Neural crest cell (in vitro differentiated cells): ENCODE measurements at regions not wholly inside any gene's neighbourhood (a gene's known extent, or its start where the extent isn't known, plus 50 kb on each side); places are given as distances from the start of the nearest gene placed in this dataset.

Source experiments
- DNase-seq: peaks from one replicate; pipeline ENCODE4 v3.0.0; 2021; ENCODE audit warnings: low read depth, mixed read lengths, low spot score
- H3K27ac Mint-ChIP-seq: one replicate; pipeline ENCODE4 v1.8.0; 2021; ENCODE audit warnings: mild to moderate bottlenecking, mixed read lengths; ENCODE audit not compliant: unreplicated experiment
- H3K27me3 Mint-ChIP-seq: 2 replicates; pipeline ENCODE4 v1.8.0; 2021; ENCODE audit warnings: low read depth, mild to moderate bottlenecking, mixed read lengths
- H3K36me3 Mint-ChIP-seq: 2 replicates; pipeline ENCODE4 v1.8.0; 2021; ENCODE audit warnings: low read depth, mild to moderate bottlenecking, mixed read lengths
- H3K4me1 Mint-ChIP-seq: 2 replicates; pipeline ENCODE4 v1.8.0; 2021; ENCODE audit warnings: mixed read lengths
- H3K4me3 Mint-ChIP-seq: one replicate; pipeline ENCODE4 v1.8.0; 2021; ENCODE audit warnings: mild to moderate bottlenecking, mixed read lengths
- H3K9me3 Mint-ChIP-seq: 2 replicates; pipeline ENCODE4 v1.8.0; 2021; ENCODE audit warnings: mixed read lengths
- CTCF ChIP-seq: fragments of 200-600 bp; sonication (generic); conservative IDR thresholded peaks from 2 replicates; pipeline ENCODE4 v1.5.0; 2021; ENCODE audit warnings: antibody characterized with exemption, mild to moderate bottlenecking

- H3K4me1 Mint-ChIP-seq, result peaks cover 7% of the 10 kb centered on the region
- no peaks in the 10 kb centered on the region for H3K36me3 Mint-ChIP-seq
- H3K4me3 Mint-ChIP-seq, result no peak overlapping the region
- no peaks in the 10 kb centered on the region for H3K9me3 Mint-ChIP-seq
- no peaks in the 10 kb centered on the region for H3K27me3 Mint-ChIP-seq
- no peak for TF ChIP-seq CTCF
- DNase-seq, result no peak
- H3K27ac Mint-ChIP-seq, result no peak overlapping the region
Observed at GRCh38 chr1:219419860-219420259, 193.0 kb downstream of the ZC3H11B start.

GRCh38 chr1:219419065-219419464 lies 193.8 kb downstream of the ZC3H11B start:
- no peak overlapping the region for H3K4me3 Mint-ChIP-seq
- TF ChIP-seq CTCF, result no peak
- no peaks in the 10 kb centered on the region for H3K9me3 Mint-ChIP-seq
- no peak overlapping the region for H3K27ac Mint-ChIP-seq
- peaks cover 7% of the 10 kb centered on the region for H3K4me1 Mint-ChIP-seq
- DNase-seq, result no peak
- no peaks in the 10 kb centered on the region for H3K36me3 Mint-ChIP-seq
- H3K27me3 Mint-ChIP-seq, result no peaks in the 10 kb centered on the region

- TF ChIP-seq CTCF, result no peak
- H3K36me3 Mint-ChIP-seq, result no peaks in the 10 kb centered on the region
- no peak for DNase-seq
- no peak overlapping the region for H3K27ac Mint-ChIP-seq
- H3K4me3 Mint-ChIP-seq, result no peak overlapping the region
- H3K27me3 Mint-ChIP-seq, result no peaks in the 10 kb centered on the region
- no peaks in the 10 kb centered on the region for H3K9me3 Mint-ChIP-seq
- H3K4me1 Mint-ChIP-seq, result peaks cover 7% of the 10 kb centered on the region
Observed at GRCh38 chr1:219417610-219418009, 195.3 kb downstream of the ZC3H11B start.

GRCh38 chr1:219416598-219417238 lies 196.2 kb downstream of the ZC3H11B start:
- Mint-ChIP-seq H3K27ac (no peak overlapping the region), H3K27me3 (no peaks in the 10 kb centered on the region), H3K9me3 (no peaks in the 10 kb centered on the region), H3K36me3 (no peaks in the 10 kb centered on the region), H3K4me3 (no peak overlapping the region), H3K4me1 (peaks cover 7% of the 10 kb centered on the region)
- TF ChIP-seq CTCF, result peak; percentile 74
- DNase-seq, result peak; percentile 62

GRCh38 chr1:219415915-219416314 lies 197.0 kb downstream of the ZC3H11B start:
- no peak for TF ChIP-seq CTCF
- H3K27ac Mint-ChIP-seq, result no peak overlapping the region
- no peak for DNase-seq
- H3K27me3 Mint-ChIP-seq, result no peaks in the 10 kb centered on the region
- H3K9me3 Mint-ChIP-seq, result no peaks in the 10 kb centered on the region
- H3K4me3 Mint-ChIP-seq, result no peak overlapping the region
- H3K36me3 Mint-ChIP-seq, result no peaks in the 10 kb centered on the region
- peaks cover 7% of the 10 kb centered on the region for H3K4me1 Mint-ChIP-seq
